NCI-H146 treated with DMSO at 0.1 percent for 48 hours (cell line): ENCODE measurements at regions not wholly inside any gene's neighbourhood (a gene's known extent, or its start where the extent isn't known, plus 50 kb on each side); places are given as distances from the start of the nearest gene placed in this dataset.
"Not testable (repeated sequence)": the region's sequence is repeated elsewhere in the genome, so short reads cannot be mapped to it uniquely, and the experiment has no call there.

Experiments
- DNase-seq: peaks from one replicate; lab custom pipeline; 2025; ENCODE audit not compliant: unreplicated experiment; lab: John Stamatoyannopoulos, UW

DNA sequence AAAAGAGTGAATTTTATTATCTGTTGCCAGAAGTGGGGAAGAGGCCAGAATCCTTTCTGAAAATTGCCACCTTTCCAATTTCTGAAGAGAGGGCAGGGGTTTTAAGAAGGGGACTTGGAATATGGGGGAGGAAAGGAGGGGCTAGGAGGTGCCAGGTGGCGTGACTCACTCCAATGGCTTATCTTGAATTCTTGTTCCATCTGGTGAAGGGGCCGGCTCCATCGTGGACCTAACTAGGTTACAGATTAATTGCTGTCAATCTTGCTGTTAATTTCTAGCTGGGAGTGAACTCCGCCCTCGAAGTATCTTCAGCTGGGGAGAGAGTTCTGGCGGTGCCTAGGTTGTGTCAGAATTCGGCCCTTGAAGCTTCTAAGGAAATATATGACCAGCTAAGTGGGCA lies 138.7 kb downstream of the YTHDC2 start:
- DNase-seq: no peak

- DNase-seq: no peak
Measured at GRCh38 chr5:113654828-113655227, 141.3 kb downstream of the YTHDC2 start.

DNA sequence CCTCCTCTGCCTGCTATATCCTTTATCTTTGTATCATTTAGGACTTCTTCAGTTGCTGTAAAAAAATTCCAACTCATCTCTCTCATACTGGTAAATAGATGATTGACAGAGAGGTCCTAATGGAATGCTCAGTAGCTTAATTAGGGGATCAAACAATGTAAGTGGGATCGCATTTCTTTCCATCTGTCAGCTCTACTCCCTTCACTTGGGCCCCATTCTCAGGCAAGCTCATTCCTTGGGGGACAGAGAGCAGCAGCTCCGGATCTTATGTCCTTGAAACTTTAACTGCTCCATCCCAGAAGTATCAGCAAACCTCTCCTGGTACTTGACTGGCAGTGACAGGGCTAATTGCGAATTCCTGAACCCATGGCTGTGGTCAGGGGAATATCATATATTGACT lies 146.7 kb downstream of the YTHDC2 start:
- DNase-seq: no peak

DNA sequence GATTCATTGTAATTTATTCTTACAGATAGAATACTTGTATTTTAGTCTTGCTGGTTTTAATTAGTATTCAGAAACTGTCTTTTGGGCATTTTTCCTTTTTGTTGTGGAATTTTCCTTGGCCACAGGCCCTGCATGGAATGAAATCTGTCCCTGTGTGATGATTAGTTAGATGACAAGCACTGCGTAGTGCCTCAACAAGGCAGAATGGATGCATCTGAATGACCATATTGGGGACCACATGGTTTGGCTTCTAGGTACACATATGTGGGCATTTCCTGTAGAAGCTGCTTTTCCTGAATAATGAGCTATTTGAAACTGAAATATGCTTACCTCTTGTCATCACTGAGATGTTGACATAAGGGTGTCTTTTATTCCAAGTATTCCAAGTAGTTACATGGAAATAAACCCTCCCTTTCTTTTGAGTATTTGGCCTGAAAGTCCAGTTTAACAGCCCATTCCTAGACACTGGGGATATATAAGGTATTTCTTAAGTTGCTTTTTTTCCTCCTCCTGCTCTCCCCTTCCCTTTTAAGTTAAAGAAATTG lies 147.3 kb downstream of the YTHDC2 start:
- no peak for DNase-seq

DNA sequence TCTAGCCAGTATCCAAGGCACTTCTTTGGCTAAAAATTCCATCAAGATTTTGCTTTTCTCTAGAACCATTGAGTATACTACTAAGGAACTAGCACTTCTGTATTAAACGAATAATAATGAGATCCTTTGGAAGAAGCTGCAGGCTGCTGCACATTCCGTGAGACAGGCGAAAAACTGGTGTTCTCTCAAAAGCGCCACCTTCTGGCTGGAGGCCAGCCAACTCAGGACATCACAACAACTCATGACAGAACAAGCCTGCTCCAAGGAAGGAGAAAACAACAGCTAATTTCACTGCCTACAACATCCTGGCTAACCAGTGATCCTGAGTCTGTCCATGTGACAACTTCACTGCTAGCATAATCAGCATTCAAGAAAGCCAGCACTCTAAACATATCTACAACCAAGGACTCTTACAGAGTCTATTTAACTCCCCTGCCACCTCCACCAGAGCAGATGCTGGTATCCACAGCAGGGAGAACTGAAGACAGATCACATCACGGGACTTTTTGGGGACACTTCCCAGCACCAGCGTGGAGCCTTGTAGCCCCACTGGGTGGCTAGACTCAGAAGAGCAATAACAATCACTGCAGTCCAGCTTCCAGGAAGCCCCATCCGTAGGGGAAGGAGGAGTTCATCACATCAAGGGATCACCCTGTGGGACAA lies 150.5 kb downstream of the YTHDC2 start:
- no peak for DNase-seq

GRCh38 chr5:113673041-113673440 lies 159.5 kb downstream of the YTHDC2 start:
- no peak for DNase-seq

- DNase-seq: no peak
Measured at GRCh38 chr5:113675166-113675565, 161.7 kb downstream of the YTHDC2 start.

- no peak for DNase-seq
Measured at GRCh38 chr5:113678202-113678601, 164.7 kb downstream of the YTHDC2 start.

DNA sequence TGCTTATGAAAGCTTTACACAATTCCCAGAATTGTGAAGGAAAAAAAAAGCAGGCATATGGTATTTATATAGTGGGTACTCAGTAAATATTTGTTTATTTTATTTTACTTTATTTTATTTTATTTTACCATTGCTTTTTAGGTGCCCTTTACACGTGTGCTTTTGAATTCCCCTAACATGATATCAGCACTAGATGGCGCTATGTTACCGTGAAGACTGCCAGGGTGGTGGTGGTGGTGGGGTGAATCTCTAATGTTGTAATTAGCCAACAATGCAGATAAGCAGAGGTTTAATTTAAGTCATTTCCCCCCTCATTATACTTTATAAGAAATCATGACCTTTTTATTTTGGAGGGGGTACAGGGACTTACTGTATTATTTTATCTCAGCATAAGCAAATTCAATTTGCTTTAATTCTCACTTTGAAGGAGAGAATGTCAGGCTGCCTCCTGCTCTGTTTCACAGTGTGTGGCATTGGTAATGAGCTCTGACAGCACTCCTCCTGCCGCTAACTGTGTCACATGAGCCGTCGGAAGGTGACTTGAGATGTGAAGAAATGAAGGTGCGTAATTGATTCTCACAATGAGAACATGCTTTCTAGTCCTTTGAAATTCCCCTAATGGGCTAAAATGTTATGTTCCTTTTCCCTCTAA lies 165.6 kb downstream of the YTHDC2 start:
- peak; percentile 77 for DNase-seq

DNA sequence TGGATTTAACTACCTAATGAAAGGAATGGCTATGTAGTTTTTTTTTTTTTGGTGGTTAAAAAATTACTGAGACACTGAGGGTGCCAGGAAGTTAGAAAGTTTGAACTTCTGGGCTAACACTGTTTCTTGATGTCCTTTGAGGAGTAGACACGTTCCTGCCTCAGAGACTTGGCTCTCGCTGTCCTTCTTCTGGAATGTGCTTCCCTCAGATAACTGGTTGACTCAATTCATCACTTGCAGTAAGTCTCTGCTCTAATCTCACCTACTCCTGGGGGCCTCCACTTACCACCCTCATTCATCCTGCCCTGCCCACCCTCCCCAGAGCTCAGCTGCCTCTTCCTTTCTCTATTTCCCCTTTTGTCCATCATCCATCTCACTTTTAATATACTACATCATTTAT lies 167.0 kb downstream of the YTHDC2 start:
- no peak for DNase-seq

GRCh38 chr5:113682497-113683136 lies 169.1 kb downstream of the YTHDC2 start:
- DNase-seq: peak; percentile 59

DNA sequence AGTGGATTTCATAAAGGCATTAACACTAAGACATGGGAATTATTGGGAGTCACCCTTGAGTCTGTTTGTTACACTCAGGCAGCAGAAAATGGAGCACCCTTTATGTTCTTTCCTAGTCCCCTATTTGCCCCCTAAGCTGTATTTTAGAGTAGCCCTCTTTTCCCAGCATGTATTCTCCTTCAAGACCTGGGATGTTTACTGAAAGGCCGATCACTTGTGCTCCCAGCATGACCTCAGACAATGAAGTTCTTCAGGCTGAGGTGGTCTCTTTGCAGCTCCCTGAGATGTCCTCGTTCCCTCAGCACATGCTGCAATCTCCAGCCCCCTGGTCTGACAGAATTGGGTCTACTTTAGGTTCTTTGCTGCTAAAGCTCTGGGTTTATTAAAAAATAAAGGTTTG lies 169.7 kb downstream of the YTHDC2 start:
- no peak for DNase-seq

GRCh38 chr5:113686599-113686998 lies 173.1 kb downstream of the YTHDC2 start:
- DNase-seq: no peak

GRCh38 chr5:113689647-113690046 lies 176.2 kb downstream of the YTHDC2 start:
- DNase-seq: no peak

- no peak for DNase-seq
Measured at GRCh38 chr5:113692466-113692865, 179.0 kb downstream of the YTHDC2 start.

GRCh38 chr5:113692891-113693457 lies 179.5 kb downstream of the YTHDC2 start:
- peak; percentile 63 for DNase-seq

GRCh38 chr5:113693701-113694100 lies 180.2 kb downstream of the YTHDC2 start:
- peak; percentile 58 for DNase-seq

GRCh38 chr5:113694576-113694975 lies 181.1 kb downstream of the YTHDC2 start:
- DNase-seq: no peak

DNA sequence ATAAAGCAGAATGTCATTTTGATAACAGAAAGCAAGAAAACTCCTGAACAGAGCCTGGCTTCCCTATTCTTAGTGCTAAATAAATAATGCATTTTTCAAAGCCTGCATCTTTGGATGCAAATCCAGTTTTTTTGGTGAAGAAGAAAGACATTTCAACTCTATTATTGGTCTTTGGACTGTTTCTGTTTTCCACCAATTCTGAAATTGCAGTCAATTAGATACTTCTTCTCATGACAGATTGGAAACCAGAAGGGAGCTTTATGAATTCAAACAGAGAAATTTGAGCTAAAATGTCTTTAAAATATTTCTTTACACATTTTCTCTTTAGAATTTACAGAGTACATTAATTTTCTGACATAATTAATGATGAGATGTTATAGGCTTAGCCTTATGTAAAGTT lies 189.8 kb downstream of the YTHDC2 start:
- no peak for DNase-seq

- DNase-seq: no peak
Measured at GRCh38 chr5:113705657-113706056, 192.2 kb downstream of the YTHDC2 start.

- DNase-seq: no peak
Measured at GRCh38 chr5:113713051-113713450, 199.6 kb downstream of the YTHDC2 start.

GRCh38 chr5:113715921-113716320 lies 202.4 kb downstream of the YTHDC2 start:
- not testable (repeated sequence) for DNase-seq
